HG02938 (cell line): ENCODE measurements at regions not wholly inside any gene's neighbourhood (a gene's known extent, or its start where the extent isn't known, plus 50 kb on each side); places are given as distances from the start of the nearest gene placed in this dataset.

ENCODE experiments used
- ATAC-seq: cut with Tn5 transposase; IDR thresholded peaks from one replicate; pipeline ENCODE4 v1.9.1; 2021; ENCODE audit warnings: mild to moderate bottlenecking, moderate library complexity; ENCODE audit not compliant: unreplicated experiment

- ATAC-seq, result no peak
Observed at GRCh38 chr2:43022896-43023295, 203.5 kb downstream of the ZFP36L2 start.

DNA sequence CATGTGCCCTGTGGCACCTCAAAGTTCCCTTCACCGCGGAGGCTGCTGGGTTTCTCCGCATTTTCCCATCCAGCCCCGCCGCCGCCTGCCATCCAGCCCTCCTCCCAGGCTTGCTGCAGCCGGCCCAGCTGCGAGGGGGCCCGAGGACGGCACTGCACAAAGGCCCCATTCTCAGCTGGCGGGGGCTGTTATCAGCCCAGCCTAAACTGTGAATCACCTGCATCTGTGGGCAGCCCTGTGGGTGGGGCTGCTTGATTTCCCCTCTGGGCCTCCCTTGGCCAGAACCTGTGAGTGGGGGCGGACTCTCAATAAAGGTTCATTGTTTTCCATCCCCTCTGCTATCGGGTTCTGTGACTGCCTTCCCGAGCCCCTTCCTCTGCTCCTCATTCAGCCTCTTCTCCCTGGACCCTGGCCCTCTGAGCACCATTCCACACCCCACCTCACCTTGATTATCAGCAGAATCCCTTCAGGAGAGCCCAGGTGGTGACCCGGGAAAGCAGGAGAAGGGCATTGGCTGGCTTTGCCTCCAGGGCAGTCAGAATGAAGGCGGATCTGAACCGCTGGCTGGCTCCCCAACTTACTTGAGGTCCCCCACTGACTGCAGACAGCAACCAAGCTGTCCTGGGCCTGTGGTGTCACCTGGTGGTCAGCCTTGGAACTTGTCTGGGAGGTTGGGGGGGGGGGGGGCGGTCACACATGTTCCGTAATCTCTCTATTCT is 204.5 kb downstream of the ZFP36L2 start:
- ATAC-seq, result no peak

- no peak for ATAC-seq
Observed at GRCh38 chr2:43020990-43021669, 205.3 kb downstream of the ZFP36L2 start.

- ATAC-seq, result no peak
Observed at GRCh38 chr2:43020296-43020695, 206.1 kb downstream of the ZFP36L2 start.

GRCh38 chr2:43019536-43020183 is 206.7 kb downstream of the ZFP36L2 start:
- no peak for ATAC-seq

- ATAC-seq, result no peak
Observed at GRCh38 chr2:43019025-43019367, 207.4 kb downstream of the ZFP36L2 start.

DNA sequence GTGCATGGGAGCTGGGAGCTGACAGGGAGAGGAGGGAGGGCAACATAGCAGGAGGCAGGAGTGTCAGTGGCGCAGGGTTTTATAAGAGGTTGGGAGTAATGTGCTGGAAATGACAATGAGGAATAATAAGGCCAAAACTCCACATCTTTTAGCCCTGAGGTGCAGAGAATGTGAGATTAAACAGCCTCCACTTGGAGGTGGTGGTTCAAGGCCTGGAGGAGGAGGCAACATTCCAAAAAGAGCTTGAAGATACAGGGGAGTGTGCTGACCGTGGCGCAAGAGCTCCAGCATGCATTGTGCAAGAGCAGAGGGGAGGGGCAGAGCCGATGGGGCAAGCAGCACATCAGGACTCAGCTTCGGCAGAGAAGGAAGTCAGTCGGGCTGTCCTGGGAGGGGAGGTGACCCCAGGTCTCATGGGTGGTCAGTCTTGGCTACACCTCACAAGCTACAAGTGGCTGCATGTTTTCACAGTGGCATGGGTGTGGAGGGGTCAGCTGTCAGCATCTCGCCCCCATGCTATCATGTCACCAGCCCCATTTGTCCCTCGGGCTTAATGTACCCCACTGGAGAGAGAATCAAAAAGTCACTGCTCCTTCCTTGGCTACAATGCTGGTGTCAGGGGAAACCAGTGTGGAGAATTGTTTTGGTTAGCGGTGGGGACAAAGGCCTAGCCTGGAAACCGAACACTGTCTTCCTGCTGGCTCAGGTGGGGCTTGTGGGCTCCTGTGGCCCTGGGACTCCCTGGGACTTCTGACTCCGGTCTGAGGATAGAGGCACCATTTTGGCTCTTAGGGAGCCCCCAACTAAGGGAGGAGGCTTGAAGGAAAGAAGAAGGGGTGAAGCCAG is 208.0 kb downstream of the ZFP36L2 start:
- ATAC-seq, result no peak

DNA sequence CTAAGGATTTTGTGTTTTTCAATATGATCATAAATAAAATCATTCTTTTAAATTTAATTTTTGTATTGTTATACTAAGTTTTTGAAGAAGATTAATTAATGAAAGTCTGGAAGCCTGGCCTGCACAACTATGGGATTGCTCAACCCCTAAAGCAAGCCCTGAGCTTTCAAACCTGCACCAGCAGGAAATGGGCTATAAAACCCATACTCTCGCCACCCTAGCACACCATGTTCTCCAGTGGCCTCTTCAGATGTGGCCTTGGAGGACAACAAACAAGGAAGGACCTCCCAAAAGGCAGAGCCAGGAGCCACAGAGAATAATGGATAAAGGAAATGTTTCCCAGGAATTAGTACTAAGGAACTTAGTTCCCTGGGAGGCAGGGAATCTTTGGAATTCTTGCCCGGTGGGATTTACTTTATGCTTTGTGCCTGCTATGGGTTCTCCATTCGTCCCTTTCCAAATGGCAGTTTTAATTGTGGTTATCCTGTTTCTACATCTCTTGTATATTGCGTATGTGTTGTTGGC is 212.5 kb downstream of the ZFP36L2 start:
- no peak for ATAC-seq

DNA sequence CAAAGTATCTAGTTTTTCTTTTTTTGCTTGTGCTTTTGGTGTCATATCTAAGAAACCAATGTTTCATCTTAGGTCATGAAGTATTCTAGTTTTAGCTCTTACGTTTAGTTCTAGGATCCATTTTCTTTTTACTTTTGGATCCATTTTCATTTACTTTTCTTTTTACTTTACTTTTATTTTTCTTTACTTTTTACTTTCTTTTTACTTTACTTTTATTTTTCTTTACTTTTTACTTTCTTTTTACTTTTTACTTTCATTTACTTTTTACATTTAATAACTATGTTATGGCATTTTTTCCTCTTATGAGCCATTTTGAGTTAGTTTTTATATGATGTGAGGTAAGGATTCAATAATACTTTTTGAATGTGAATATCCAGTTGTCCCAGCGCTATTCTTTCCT is 213.4 kb downstream of the ZFP36L2 start:
- no peak for ATAC-seq

DNA sequence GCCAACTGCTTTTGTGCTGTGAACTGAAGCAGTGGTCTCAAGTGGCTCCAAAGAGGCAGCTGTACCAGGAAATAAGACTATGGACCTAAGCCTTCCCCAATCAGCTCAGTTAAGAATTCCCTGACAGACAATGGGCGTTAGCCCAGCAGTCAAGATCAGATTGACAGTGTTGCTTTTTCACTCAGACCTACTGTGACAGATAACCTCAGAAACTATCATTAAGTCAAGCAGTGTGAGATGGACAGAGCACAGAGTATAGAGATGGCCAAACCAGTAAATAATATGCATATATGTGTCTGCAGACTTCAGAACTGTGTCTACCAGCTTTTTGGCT is 215.3 kb downstream of the ZFP36L2 start:
- no peak for ATAC-seq

DNA sequence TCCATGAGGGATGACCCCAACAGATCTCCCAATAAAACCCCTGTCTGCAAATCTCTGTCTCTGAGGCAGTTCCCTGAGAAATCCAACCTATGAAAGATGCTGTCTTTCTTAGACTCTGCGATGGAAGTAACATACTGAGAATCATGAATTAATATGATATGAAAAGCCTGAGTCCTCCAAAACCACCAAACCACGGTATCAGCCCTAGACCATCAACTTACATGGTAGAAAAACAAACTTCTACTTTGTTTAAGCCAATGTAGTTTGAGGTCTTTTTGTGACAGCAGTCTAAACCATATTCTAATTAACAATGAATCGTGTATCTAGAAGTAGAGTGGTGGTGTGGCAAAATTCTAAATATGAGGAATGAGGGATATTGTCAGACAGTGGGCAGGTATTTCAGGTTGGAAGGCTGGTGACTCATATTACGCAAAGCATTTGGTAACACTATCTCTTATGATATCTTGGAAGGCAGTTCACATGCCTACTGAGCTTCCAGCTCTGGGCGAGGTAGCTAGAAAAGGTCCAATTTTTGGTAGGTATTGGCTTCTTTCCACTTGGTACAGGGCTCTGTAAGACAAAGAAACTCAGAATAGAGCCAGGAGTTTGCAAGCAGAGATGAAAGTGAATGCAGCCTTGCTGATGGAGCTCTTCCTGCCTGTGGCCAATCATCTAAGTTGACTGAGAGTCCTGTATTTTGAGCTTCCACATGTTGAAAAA is 215.8 kb downstream of the ZFP36L2 start:
- no peak for ATAC-seq

- no peak for ATAC-seq
Observed at GRCh38 chr2:43009448-43009847, 217.0 kb downstream of the ZFP36L2 start.

DNA sequence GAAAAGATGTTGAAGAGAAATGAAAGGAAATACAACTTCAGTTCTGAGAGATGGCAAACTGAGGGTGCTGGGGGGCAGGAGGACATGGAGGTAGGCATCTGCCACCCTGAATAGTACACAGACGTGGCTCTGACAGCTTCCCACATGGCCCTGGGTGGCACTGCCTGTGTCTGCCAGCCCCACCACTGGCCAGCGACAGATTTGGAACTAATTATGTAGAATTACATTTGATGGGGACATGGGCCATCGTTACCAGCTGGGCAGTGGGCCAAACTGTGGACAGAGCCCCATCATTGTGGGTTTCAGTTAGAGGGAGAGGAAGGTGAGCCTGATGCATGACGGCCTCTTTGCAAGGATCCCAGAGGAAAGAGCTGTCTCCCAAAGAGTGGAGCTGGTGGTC is 216.0 kb upstream of the HAAO start:
- ATAC-seq, result no peak

- ATAC-seq, result no peak
Observed at GRCh38 chr2:43007901-43008300, 215.5 kb upstream of the HAAO start.

DNA sequence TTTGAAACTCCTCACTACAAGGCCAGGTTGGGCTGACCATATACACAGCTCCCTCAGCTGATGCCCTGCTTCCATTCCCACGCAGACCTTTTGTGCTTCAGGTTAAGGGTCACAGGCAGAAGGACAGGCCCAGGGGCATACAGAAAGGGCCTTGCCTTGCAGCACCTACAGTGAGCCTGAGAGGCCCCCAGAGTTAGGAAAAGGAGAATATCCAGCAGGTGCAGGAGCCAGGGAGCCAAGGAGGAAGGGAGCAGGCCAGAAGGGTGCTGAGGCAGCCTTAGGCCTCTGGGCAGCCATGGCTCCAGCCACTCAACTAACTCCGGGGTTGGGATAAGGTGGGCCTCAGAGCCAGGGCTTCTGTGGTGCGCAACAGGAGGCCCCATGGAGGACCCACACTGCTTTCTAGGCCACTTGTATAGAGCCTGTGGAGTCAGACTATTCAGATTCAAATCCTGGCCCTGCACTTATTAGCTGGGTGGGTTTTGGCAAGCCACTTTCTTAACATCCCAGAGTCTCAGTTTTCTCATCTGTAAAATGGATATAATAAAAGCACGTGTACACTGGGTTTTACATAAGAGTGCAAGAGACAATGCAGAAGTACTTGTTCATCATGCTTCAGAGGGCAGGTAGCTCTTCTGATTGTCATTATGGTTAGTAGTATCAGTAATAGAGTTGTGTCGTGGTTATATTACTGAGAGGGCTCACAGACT is 214.6 kb upstream of the HAAO start:
- no peak for ATAC-seq

GRCh38 chr2:43005975-43006833 is 213.8 kb upstream of the HAAO start:
- ATAC-seq, result no peak

DNA sequence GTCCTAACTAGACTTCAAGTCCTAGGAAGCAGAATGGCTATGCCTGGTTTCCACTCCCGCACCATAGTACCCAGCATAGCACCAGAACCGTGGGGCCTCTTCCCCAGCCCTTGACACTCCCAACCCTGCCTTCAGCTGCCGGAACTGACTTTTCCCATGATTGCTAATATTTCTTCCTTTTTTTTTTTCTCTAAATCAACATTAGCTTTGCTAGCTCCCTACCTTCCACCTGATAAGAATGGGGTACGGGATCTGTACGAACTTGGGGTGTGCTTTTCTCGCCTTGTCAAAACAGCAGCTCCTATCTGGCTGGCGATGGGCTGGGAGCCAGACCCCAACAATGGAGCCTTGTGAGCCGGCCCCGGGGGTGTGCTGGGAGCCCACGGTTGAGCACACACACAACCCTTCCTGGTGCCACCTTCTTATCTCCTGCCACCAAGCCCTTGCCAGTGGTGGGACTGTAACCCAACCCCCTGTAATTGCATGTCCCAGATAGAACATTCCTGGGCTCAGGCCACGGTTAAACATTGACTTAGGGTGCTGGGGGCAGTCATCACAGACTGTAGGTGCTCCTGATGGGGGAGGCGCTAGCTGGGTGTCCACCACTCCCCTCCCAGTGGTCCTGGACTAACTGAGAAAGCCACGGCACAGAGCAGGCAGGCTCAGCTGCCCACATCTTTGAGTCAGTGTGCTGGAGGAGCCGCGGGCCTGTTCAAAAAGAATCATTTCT is 213.0 kb upstream of the HAAO start:
- ATAC-seq, result no peak

DNA sequence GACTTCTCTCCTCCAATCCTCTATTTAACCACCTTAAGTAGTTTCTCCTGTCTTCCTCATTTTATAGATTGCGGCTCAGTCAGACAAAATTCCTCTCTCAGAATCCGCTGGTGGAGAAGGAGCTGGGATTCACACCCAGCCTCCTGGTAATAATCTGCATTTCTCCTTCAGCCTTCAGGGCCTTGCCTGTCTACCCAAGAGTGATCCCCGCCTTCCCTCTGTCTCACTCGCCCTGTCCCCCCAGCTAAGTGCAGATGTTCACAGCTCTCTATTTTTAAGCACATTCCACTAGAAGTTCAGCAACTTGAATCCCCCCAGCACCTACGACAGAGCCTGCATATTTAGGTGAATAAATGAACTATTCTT is 212.5 kb upstream of the HAAO start:
- ATAC-seq, result no peak
